Suppressor macrophage (primary cell): ENCODE measurements at regions not wholly inside any gene's neighbourhood (a gene's known extent, or its start where the extent isn't known, plus 50 kb on each side); places are given as distances from the start of the nearest gene placed in this dataset.

Experiments used
- DNase-seq, 4 experiments: peaks; one replicate each; pipeline ENCODE4 v3.0.0-alpha.2; 2020 to 2022

GRCh38 chr3:115332998-115333397 lies 185.9 kb upstream of the ZBTB20 start:
- DNase-seq = no peak

- DNase-seq = no peak
Observed at GRCh38 chr3:115336836-115337235, 189.7 kb upstream of the ZBTB20 start.

- no peak for DNase-seq
Observed at GRCh38 chr3:115340586-115340985, 193.5 kb upstream of the ZBTB20 start.

- DNase-seq = peak in 2 of 4 experiments; percentile 6 to 32
Observed at GRCh38 chr3:115341208-115341607, 194.1 kb upstream of the ZBTB20 start.

- DNase-seq = no peak
Observed at GRCh38 chr3:115347737-115348136, 200.6 kb upstream of the ZBTB20 start.

- DNase-seq = no peak
Observed at GRCh38 chr3:115348412-115348811, 201.3 kb upstream of the ZBTB20 start.

GRCh38 chr3:115348951-115349745 lies 202.1 kb upstream of the ZBTB20 start:
- no peak for DNase-seq

GRCh38 chr3:115350606-115351005 lies 203.5 kb upstream of the ZBTB20 start:
- DNase-seq = no peak

GRCh38 chr3:115351193-115351592 lies 204.1 kb upstream of the ZBTB20 start:
- no peak for DNase-seq

- no peak for DNase-seq
Observed at GRCh38 chr3:115354010-115354409, 206.9 kb upstream of the ZBTB20 start.

GRCh38 chr3:115357456-115357855 lies 210.4 kb upstream of the ZBTB20 start:
- DNase-seq = no peak

GRCh38 chr3:115359536-115359935 lies 212.4 kb upstream of the ZBTB20 start:
- no peak for DNase-seq

- DNase-seq = no peak
Observed at GRCh38 chr3:115361806-115362205, 214.7 kb upstream of the ZBTB20 start.

- DNase-seq = no peak
Observed at GRCh38 chr3:115363071-115363470, 216.0 kb upstream of the ZBTB20 start.

GRCh38 chr3:115369021-115369420 lies 221.9 kb upstream of the ZBTB20 start:
- DNase-seq = no peak

- DNase-seq = no peak
Observed at GRCh38 chr3:115375362-115375761, 228.3 kb upstream of the ZBTB20 start.

- DNase-seq = no peak
Observed at GRCh38 chr3:115380883-115381572, 233.9 kb upstream of the ZBTB20 start.

GRCh38 chr3:115381573-115381912 lies 234.5 kb upstream of the ZBTB20 start:
- DNase-seq = no peak

- no peak for DNase-seq
Observed at GRCh38 chr3:115381931-115382330, 234.8 kb upstream of the ZBTB20 start.

- DNase-seq = no peak
Observed at GRCh38 chr3:115384381-115384780, 237.3 kb upstream of the ZBTB20 start.

GRCh38 chr3:115385774-115386730 lies 237.3 kb upstream of the GAP43 start:
- no peak for DNase-seq

- DNase-seq = no peak
Observed at GRCh38 chr3:115388166-115388565, 235.1 kb upstream of the GAP43 start.

- DNase-seq = no peak
Observed at GRCh38 chr3:115388811-115389210, 234.5 kb upstream of the GAP43 start.
